Occipital lobe (tissue), 1 donor: ENCODE measurements at regions not wholly inside any gene's neighbourhood (a gene's known extent, or its start where the extent isn't known, plus 50 kb on each side); places are given as distances from the start of the nearest gene placed in this dataset.
"Not testable (repeated sequence)": the region's sequence is repeated elsewhere in the genome, so short reads cannot be mapped to it uniquely, and the experiment has no call there.

Source experiments
- DNase-seq: peaks from one replicate; lab custom pipeline; 2025; lab: John Stamatoyannopoulos, UW

DNA sequence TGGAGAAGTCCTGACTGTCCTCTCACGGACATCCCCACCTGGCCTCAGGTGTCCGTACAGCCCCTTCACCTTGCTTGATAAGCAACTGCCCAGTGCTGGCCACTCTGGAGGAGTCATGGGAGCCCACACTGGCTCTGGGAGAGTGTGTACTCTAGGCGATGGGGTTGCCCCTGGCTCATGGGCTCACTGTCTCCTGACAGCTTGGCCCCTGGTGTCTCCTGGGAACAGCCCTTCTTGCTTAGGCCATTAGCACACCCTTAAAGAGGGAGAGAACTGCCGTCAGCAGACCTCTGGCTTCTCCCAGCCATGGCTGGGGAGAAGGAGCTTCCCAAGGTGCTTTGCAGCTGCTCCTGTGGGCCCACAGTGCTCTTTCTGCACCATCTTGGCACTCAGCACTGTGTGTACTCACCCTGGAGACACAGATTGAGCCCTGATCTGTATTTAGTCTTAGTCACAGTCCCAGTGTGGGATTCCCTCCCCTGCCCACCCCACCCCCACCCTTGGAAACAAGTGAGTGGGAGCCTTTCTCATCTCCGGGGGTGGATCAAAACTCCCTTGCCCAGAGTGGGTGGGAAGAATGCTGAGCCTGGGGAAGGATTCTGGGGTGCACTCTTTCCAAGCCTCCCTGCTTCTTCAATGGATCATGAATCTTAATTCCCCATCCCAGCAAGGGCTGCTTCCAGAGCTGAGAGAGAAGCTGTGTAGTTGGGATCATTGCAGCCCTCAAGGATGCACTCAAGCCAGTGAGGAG, 83.5 kb upstream of the ADPGK start:
- no peak for DNase-seq

DNA sequence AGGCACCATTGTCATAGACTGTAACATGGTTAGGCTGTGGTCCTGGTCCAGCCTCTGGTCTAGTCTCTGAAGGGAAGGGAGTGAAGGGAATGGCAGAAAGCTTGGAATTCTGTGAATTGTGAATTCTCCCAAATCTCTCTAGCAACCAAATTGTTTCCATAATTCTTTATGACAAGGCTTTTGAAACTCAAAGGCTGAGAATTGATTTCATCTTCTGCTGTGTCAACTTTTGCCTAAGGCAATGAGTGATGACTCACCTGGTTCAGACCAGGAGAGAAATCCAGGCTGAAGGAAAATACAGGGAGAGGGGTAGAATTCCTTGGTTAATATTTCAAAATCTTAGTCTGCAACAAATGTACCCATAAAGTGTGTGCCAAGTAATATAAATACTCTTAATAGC, 82.6 kb upstream of the ADPGK start:
- DNase-seq = no peak

GRCh38 chr15:72865486-72865885, 81.9 kb upstream of the ADPGK start:
- no peak for DNase-seq

DNA sequence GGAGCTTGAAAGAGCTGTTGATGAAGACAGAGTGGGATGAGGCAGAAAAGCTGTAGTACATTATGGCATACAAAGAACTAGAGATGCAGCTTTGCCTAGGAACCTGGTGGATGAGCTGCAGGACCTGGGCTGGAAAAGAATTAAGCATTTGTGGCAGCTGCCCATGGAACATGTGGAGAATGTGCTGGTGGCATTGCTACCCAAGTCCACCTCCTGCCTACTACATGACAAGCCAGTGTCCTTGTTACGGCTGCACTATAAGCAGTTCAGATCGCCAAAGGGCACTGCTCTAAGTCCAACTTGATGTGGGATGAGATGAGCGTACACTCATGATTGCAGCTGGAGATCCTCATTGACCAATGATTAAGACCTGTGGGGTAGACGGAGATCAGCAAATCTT, 81.1 kb upstream of the ADPGK start:
- no peak for DNase-seq

- no peak for DNase-seq
These were observed 77.9 kb upstream of the ADPGK start for GRCh38 chr15:72861354-72861910.

DNA sequence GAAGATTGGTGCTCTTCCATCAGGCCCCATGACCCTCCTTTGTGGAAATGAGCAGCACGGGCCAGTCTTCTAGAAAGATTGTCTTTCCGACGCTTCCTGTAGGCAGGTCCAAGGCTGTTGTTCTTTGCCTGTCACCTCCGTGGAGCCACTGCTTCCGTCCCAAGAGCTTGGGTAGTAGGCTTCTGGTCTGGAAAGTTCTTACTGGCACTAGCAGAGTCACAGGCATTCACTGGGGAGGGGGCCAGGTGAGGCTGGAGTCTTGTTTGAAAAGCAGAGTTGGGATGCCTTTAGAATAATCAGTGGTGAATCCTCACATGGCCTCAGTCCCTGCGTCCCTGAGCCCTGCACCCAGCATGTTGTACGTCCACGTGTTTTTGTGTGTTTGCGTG, 76.2 kb upstream of the ADPGK start:
- DNase-seq = no peak

DNA sequence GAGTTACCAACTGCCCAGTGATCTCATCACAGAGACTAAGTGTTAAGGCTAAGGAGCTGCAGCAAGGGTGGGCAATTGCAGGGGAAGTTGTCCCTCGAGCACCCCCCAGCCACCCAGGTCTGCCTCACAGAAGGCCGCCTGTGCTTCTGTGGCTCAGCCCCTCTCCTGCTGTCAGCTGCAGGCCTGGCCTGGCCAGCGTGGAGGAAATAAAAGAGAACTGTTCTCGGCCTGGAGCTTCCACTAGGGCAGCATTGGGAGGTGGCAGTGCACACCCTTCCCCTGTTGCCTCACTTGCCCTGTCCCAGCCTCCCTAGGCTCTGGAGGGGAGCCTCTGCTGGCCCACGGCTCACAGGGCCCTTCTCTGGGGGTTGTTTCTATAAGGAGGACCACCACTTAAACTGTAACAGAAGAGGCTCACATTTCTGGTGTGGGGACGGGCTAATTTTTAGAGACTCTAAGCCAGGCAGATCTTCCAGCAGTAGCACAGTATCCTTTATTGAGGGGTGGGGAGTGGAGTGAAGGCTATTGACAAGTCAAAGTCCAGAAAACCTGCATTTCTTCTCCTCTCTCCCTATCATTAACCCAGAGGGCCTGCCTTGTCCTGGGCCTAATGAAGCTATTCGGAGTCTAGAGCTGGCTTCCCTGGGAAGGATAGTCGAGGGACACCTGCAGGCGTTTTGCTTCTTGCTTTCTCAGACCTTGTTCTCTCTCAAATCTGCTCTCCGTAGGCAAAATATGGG, 75.6 kb upstream of the ADPGK start:
- DNase-seq = peak; percentile 28

DNA sequence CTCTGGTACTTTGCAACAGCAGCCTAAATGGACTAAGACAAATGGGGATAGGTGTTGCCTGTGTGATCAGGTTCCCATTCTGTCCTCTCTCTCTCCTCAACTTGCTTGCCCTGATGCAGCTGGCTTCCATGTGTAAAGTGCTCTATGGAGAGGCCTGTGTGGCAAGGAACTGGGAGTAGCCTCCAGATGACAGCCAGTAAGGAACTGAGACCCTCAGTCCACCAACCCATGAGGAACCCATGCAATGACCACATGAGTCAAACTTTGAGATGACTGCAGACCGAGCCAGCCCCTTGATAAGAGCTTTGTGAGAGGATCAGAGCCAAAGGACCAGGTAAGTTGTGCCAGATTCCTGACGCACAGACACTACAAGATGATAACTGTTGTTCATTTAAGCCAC, 74.6 kb upstream of the ADPGK start:
- no peak for DNase-seq

- no peak for DNase-seq
These were observed 73.9 kb upstream of the ADPGK start for GRCh38 chr15:72857331-72858063.

DNA sequence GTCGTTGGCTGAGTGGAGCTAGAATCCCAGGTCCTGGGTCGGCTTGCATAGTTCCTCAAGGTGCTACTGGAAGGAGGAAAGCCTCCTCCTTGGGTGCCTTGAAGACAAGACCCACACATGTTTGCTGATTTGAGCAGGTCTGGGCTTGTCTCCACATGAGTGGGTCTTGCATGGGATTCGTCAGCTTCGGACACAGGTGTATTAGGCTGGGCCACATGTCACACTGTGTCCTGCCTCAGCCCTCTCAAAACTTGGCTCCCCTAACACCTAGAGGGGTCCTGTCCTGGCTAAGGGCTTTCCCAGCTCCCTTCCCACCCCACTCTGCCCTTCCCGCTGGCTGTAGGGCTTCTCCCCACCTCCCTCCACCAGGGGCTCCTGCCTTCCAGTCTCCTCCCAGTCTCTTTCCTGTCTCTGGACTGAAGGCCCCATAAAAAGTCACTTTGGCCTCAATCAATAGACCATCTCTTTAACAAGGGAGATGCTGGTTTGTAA, 73.0 kb upstream of the ADPGK start:
- no peak for DNase-seq

DNA sequence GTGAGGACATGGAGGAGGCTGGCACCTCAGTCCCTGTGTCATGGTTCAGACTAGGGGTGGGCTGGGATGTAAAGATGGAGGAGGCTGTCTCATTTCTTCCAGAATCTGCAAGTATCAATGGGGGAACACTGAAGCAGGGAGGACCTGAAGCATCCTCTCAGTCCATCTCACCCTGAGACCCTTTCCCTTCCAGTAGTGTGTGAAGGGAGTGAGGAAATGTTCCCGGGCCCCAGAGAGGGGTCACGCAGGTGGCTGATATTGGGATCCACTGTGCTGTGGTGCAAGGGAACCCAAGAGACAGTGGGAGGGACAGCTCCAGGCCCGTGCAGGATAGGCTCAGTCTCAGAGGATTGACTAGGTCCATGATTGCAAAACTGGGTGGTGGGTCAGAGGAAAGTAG, 72.2 kb upstream of the ADPGK start:
- no peak for DNase-seq

- DNase-seq = no peak
These were observed 68.7 kb upstream of the ADPGK start for GRCh38 chr15:72852273-72852672.

DNA sequence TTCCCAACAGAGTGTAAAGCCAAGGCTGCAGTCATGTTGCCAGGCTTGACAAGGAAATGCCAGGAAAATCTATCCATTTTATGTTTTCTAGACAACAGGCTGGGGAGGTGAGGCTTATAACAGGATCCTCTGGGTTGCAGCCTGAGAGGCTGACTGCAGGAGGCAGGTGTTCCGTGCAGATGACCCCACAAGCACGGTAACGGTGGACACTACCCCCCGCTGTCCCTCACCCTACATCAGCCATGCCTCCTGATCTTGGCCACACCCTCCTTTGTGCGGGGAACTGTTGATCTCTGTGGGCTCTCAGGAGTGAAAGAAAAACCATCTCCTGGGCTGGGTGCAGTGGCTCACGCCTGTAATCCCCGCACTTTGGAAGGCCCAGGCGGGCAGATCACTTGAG, 68.0 kb upstream of the ADPGK start:
- DNase-seq = no peak

- no peak for DNase-seq
These were observed 67.3 kb upstream of the ADPGK start for GRCh38 chr15:72850833-72851232.

- no peak for DNase-seq
These were observed 64.2 kb upstream of the ADPGK start for GRCh38 chr15:72847806-72848205.

GRCh38 chr15:72847033-72847432, 63.5 kb upstream of the ADPGK start:
- DNase-seq = no peak

DNA sequence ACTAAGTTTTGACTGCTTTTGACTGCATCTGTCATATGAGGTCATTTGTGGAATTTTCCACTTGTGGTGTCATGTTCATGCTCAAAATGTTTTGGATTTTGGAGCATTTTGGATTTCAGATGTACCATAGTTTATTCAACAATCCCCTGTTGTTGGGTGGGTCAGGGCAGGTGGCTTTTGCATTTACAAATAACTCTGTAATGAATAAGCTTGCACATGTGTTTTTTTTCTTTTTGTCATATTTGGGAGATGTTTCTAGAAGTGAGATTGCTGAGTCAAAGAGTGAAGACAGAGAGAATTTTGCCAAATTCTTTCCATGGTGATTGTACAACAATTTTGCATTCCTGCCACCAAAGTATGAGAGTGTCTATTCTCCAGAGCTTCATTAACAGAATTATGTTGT, 62.4 kb upstream of the ADPGK start:
- DNase-seq = no peak

- no peak for DNase-seq
These were observed 60.5 kb upstream of the ADPGK start for GRCh38 chr15:72844067-72844466.

GRCh38 chr15:72843340-72843739, 59.8 kb upstream of the ADPGK start:
- DNase-seq = not testable (repeated sequence)

GRCh38 chr15:72840114-72840513, 56.6 kb upstream of the ADPGK start:
- DNase-seq = no peak

DNA sequence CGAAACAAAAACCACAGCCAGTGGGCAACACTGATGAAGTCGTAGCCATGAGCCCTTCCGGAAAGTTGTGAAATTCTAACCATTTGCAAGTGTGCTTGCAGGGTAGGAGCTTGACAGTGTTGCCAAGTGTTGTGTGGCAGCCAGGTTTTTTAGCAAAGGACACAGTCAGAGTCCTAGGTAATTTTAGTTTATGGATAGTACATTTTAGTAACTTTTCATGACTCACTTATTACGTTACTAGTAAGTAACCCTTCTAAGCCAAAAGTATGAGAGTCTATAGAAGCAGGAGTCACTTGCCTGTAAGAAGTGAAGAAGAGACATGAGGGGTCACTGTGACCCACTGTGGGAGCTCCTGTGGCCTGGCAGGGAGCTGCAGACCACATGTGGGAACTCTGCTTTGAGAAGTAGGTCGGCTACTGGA, 54.8 kb upstream of the ADPGK start:
- DNase-seq = no peak
